ENCODE measurements at regions not wholly inside any gene's neighbourhood (a gene's known extent, or its start where the extent isn't known, plus 50 kb on each side); places are given as distances from the start of the nearest gene placed in this dataset.

DNA sequence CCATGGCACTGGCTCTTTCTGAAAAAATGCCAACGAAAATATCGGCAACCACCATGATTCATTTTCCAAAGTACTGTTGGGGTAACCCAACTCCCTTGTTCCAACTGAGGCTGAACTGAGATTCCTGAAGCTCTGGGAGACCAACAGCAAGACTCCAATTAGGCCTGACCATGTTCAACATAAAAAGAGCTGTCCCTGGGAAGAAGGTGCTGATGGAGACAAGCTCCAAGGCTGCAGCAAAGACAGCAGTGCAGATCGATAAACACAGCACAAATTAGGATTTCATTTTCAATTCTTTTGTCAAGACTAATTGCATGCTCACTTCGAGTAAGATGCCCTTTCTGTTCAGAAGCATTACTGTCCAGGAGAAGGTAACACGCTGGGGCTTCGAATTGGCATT, 968.0 kb downstream of the UQCRFS1 start:
- no peak for DNase-seq

DNA sequence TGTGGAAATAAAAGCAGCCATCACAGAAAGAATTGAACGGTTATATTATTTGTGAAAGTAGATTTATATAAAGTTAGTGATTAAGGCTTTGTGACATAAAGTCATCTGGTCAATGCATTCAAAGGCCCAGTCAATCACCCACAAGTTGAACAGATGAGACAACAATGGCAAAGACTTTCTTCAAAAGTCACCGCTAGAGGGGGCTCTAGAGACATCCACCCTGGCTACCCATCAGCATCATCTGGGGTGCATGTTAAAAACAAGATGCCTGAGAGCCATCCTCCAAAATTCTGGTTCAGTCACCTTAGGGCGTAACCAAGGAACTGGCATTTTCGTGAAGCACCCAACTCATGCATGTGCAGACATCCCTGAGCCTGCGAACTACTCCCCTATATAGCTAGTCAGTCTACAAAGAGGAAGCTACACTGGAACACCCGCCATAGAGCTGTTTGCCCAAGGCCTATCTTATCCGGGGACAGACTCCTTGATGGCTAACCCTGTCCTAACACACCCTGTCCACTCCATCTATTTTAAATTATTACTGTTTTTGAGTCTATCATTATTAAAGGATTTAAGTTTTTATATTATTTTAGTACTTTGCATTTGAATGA, 970.5 kb downstream of the UQCRFS1 start:
- peak in 1 of 2 experiments; percentile 7 for DNase-seq

DNA sequence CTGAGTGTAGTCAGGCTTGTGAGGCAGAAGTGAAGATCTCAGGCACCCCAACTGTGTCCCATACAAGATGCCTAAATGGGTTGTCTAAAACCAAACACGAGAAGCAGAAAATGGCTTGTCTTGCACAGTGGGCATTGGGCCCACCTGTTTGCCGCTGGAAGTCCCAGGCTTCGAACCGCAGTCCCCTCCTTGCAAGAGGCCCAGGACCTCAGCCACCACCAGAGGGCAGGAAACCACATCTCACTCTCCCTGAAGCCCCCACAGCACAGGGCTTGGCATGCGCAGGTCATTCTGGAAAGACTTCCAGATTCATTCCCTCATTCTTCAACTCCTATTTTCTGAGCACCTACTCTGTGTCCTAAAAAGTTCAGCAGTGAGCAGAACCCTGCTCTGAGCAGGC, 973.7 kb downstream of the UQCRFS1 start:
- DNase-seq: no peak

DNA sequence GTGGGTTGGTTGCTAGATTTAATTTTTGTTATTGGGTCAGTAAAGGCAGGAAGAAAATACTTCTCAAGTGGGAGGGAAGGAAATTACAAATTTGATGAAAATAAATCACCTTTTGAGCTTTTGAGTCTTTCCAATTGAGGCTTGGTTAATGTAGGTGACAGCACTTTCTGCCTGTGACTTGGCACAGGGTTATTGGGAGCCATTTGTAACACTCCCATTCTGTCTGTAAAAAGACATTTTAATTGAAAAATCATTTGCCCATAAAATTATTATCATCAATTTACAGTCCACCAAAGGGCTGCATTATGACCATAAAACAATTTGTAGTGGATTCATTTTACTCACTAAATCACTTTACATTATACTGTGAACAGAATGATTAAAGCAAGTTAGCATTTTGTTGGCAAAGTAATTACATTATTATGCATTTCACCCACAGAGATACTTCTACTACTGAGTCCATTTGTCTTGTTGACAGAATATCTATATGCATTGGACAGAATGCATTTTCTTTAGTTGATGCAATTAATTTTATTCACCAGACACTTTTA, 974.6 kb downstream of the UQCRFS1 start:
- DNase-seq: no peak

DNA sequence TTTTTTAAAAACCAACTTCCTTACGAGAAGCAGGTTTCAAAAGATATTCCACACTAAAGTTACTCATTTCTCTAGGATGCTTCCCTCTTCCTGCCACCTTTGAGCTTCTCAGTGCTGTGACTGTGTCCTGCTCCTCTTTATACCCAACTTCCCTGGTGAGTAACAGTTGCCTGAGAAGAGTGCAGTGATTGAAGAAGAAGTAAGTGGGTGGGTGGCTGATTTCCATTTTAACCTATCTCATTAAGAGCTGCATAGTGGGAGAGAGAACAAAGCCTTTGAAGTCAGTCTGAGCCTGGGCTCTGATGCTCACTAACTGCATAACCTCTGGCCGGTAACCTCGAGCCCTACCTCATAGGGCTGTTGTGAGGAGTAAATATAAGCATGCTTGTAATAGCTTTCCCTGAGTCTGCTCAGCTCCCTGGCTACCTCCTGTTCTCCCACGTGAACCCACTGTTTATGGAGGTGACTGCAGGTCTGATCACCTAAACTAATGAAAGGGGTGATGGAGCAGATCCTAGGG, 977.3 kb downstream of the UQCRFS1 start:
- no peak for DNase-seq

DNA sequence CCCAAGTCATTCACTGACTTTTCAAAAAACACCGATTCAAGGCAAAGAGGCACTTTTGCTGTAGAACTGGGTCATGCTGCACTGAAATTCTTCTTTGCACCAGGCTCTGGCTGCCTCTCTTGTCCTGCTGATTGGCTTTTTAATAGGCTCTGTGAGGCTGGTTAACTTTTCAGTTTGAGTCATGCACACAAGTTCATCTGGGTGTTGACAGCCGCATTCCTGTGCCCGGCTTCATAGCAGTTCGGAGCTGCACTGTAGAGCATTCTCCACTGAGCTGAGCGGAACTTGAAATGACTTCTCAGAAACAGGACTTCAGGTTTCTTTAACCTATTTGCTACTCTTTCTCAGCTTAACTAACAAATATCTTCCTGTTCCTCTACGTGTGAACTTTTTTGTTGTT, 978.3 kb downstream of the UQCRFS1 start:
- DNase-seq: no peak

DNA sequence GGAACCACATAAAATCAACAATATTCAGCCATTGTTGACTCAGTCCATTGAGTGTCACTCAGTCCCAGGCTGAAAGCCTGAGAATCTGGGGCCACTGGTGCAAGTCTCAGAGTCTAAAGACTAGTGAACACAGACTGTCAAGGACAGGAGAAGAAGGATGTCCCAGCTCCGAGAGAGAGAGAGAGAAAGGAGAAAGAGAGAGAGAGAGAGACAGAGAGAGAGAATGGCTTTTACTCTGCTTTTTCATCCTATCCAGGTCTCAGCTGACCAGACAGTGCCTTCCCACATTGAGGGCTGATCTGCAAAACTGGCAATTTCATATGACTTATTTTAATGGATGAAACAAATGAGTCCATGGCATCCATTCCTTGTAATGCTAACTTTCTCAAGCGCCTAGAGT, 984.1 kb downstream of the UQCRFS1 start:
- no peak for DNase-seq

DNA sequence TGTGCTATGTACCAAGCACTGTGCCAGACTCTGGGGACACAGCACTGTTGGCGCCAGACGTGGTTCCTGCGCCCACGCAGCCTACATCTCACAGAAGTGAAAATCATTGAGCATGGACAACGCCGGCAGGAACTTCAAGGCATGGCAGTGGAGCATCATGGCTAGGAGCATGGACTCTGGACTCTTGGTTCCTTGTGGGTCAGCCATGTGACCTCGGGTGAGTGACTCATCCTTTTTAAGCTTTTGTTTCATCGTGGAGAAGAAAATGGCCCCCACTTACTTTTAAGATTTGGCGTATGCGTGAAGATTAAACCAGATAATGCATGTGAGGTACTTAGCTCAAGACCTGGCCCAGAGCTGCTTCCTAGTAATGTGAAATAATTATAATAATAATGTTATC, 988.5 kb downstream of the UQCRFS1 start:
- no peak for DNase-seq

DNA sequence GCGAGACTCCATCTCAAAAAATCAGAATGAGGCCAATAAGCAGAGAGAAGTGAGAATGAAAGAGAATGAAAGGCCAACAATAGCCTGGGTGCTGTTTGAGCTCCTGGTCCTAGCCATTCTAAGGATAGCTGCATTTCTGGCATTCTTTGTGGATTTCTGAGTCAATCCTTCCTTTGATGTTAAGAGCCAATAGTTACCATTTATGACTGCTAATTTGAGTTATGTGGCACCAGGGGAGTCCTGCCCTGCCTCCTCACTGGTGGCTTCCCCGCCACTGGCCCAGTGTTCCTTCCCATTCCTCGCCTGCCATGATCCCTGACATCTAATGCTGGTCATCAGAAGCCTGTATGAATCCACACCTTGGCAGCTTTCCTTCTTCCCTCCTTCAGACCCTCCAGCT, 991.2 kb downstream of the UQCRFS1 start:
- DNase-seq: no peak

DNA sequence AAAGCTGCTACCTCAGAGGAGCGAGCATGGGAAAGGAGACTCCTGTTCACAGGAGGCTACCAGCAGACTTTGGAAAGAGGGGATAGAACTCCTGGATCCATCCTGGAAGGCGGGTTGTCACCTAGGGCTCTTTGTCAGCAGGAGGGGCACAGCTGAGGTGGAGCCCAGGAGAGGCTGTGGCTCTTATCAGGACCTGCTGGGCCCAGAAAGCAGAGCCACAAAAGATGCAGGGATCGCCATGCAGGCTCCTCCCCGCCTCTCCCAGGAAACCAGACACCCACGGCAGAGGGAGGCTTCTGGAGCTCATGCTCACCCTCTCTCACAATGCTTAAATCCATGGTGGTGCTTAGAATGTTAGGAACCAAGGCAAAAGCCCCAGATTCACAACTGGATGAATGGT, 994.2 kb downstream of the UQCRFS1 start:
- no peak for DNase-seq

DNA sequence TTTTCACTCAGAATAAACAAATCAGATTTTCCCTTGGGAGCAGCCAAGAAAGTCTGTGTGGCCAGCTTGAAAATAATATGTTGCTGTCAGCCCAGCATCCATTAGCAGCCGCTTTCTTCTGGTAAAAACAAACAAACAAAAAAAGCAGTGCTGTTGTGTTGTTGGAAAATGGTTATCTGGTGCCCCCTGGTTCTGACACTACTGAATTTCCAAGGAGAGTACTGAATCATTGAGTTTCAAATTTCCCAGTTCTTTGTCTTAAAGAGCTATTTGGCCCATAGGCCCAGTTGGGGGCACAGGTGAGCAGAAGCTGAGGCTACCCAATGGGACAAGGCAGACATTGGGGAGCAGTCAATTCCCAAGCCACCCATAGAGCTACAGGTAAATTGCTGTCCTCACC, 995.9 kb downstream of the UQCRFS1 start:
- no peak for DNase-seq

DNA sequence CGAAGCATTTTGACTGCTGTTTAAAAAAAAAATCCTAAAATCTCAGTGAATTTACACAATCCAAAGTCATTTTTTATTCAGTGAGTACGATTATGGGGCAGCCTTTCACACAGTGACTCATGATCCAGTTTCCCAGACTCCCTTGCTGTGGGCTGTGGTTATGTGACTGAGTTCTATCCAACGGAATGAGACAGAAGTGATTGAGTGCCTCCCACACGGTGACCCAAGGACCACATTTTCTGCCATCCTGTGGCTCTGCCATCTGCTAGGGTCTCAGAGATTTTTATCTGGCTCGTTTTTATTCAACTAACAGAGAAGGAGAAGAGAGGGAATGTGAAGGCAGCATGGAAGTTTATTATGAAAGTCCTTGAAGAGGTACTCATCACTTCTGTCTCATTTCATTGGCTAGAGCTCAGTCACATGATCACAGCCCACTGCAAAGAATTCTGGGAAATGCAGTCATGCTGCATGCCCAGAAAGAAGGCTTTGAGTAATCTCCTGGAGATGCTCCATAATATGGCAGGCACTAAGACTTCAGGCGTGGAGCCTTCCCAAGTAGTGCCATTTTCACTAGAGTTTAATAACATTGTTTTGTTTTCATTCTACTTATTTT, 999.4 kb downstream of the UQCRFS1 start:
- DNase-seq: no peak

DNA sequence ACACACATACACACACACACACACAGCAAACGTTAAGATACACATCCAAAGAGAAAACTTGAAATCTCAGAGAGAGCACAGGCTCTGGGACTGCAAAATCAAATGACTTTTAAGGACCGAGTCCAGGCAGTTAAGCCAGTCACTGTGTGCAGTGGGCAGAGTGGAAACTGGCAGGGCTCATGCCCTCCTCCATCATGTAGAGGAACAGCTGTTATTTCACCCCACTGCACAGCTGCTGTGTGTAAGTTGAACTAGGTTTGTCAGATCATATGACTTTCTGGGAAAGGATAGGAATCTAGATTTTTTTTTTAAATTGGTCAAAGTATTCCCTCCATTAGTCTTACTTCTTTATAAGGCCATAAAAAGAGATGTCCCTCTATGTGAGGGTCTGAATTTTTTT, 1002.1 kb downstream of the UQCRFS1 start:
- DNase-seq: no peak

DNA sequence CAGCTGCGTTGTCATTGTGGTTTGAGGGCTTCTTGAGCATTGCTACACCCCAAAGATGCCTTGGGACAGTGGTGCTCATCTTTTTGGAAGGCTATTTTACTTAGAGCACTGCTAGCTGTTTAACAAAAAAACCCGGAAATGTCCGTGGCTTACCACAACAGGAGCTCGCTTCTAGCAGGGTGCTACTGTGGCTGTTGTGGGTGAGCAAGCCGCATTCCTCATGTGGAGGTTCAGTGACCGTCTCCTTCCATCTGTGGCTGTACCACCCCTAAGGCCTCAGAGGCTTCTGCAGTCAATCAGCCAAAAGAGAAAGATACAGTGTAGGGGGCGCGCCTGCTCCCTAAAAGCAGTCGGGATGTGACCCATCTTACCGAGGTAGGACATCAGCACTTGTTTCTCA, 1004.2 kb downstream of the UQCRFS1 start:
- DNase-seq: no peak

DNA sequence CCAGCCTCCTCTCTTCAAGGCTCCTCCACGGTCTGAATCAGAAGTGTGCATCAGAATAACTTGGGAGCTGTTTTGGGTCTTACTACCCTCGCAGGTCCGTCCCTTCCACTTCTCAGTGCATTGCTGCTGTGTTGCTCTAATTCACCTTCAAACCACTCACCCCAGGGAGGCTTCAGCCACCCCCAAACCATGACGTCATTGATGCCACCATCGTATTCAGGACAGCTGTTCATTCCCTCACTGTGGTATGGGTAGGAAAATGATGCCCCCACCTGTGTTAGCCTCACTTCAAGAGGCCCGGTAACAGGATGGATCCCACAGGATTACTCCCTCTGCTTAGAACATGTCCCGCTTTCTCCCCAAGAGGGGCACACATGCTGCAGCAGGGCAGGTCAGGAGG, 1005.7 kb downstream of the UQCRFS1 start:
- DNase-seq: no peak

DNA sequence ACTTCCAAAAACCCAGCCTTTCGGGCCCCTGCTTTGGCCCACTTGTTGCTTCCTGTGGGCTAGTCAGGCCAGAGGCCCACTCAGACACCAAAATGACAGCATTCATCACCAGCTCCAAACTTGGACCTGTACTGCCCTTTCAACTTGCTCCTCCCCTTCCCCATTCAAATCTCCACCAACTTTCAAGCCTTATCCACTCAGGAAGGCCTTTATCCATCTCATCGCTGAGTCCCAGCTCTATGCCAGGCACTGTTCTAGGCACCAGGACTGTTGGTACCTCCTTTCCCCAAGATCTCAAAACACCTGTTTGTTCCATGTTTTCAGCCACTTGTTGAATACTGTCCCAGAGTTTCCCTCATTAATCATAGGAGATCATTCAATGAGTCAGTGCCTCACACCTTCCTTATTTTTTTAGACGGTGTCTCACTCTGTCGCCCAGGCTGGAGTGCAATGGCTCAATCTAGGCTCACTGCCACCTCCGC, 1011.4 kb downstream of the UQCRFS1 start:
- DNase-seq: no peak

DNA sequence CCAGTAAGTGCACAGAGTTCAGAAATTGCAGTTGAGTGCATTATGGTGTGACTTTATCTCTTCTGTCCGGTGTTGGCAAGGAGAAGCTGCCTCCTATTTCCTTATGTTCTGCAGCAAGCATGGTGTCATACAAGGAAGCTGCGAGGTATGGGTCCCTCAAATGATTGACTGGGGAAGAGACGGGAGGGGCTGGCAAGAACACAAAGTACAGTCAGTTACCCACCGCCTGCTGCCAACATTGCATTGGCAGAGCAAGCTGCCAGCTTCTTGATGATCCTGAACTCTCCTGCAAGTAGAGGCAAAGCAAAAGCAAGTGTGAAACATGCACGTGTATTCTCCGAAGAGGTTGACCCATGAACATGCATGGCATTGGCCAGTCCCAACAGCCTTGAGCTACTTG, 1013.6 kb downstream of the UQCRFS1 start:
- no peak for DNase-seq

DNA sequence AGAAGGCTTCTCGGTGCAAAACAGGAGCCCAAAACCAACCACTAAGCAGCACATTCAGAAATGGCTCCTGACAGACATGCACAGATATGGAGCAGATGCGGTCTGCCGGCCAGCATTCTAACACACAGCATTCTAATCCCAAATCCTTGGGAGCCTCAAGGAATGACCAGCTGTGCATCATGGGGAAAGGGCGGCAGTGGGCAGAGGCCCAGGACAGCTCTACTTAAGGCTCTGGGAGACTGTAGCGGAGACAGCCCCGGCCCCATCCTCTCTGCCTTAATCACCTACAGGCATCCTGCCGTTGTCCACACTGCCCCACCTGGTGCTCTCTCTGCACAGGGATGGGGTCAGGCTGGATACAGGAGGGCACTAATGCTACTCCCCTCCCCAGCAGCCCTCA, 1016.0 kb downstream of the UQCRFS1 start:
- no peak for DNase-seq

DNA sequence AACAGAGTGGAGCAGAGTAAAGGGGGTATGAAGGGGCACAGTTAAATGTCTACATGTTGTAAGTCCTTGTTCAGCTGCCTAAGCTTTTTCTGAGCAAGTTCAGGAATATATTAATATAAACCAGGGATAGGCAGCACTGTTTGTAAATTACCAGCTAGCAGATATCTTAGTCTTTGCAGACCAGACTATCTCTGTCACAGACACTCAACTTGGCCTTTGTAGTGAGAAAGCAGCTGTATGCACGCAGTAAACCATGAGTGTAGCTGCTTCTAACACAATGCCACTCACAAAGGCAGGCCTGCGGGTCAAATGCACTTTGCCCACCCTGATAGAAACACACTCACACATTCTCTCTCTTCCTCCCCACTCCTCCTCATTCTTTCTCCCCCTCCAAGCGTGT, 1016.9 kb downstream of the UQCRFS1 start:
- DNase-seq: no peak

DNA sequence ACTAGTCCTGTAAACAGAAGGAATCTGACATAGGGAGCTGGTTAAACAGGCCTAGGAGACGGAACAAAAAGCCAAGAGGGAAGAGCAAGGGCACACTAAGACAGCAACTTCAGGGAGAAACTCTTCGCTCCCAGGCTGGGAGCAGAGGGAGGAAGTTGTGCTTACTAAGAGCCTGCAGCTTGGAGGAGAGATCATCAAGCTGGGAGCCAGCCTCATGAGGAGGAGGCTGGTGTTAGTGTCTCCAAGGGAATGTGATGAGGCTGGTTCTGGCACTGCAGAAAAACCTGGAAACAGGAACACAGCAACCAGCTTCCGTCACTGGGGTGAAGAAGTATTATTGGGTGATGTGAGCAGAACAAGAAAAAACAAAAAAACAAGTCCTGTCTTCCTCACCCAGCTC, 1027.3 kb downstream of the UQCRFS1 start:
- no peak for DNase-seq

DNA sequence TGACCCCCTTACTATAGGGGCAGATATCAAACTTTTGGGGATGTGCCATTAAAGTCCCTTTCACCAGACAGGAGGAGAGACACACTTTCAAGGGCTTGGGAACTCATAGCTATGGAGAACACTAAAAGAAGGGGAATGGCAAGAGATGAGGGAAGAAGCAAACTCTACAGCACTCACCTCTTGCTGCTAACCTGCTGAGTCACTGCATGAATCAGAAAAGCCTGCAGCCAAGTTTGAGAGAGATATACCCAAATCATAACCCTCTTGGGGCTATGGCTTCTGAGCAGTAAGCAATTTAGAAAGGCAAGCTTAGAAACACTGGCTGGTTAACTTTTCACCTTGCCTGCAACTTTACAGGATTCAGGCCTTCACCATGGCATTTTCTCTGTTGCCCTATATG, 1028.0 kb downstream of the UQCRFS1 start:
- DNase-seq: no peak

DNA sequence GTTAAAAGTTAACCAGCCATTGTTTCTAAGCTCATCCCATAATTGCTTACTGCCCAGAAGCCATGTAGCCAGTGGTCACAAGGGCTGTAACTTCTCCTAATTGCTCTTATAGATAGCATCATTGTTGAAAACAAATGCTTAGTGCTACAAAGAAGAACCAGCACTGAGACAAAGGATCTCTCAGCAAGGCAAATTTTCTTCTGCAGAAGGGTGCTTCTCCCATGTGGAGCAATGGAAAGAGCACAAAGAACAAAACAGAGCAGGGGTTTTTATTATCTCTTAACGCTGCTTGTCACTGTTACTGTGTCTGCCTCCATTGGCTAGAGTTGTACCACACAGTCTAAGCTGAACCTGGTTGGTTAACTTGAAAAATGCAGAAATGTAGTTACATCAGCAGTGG, 1036.8 kb downstream of the UQCRFS1 start:
- DNase-seq: no peak

DNA sequence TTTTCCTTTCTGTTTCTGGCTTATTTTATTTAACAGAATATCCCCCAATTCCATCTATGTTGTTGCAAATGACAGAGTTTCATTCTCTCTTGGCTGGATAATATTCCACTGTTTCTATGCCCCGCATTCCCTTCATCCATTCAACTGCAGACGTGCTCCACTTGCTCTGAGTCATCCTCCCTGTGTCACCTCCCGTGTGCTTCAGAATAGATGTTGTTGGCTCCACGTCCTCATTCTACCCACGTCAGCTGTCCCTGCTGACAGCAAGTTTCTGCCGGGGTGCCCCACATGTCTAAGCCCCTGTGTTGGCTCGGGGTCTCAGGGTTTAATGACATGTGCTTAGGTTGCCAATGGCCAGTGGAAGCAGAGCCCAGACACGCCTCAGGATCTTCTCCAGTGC, 1041.0 kb downstream of the UQCRFS1 start:
- no peak for DNase-seq

DNA sequence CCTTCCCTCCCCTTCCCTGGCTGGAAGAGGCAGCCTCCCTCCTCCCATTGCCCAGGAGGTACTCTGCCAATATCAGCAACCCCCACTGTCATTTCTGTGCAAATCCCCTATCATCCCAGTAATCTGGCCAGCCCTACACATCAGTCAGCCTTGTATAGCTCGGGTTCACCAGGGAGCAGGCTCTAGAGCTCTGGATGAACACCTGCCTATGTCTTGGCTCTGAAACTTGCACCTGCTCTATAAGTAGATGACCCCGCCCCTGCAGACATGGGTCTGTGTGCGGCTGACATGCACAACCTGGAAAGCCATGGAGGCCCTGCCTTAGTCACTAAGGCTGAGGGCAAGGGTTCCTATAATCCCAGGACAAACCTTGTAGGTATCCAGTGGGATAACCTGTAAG, 1042.9 kb downstream of the UQCRFS1 start:
- no peak for DNase-seq
